GM12878 (cell line): ENCODE measurements at regions not wholly inside any gene's neighbourhood (a gene's known extent, or its start where the extent isn't known, plus 50 kb on each side); places are given as distances from the start of the nearest gene placed in this dataset.

ENCODE experiments used
- ATAC-seq: fragments of 200-7000 bp; cut with Tn5 transposase; 3 replicates; pipeline ENCODE4 v1.9.1; 2020; ENCODE audit warnings: mild to moderate bottlenecking, moderate library complexity
- BruUV-seq: library from RNA; stranded (reverse); fragments of 400-500 nt; replicated peaks from 2 replicates; lab custom pipeline; 2021; lab: Mats Ljungman, UMichigan
- CTCF ChIA-PET: fragments of 300-600 bp; sonication (Branson Sonifier 250); formaldehyde crosslinking; extraction: SDS; loops from one replicate; lab custom pipeline; 2021; ENCODE audit warnings: inconsistent platforms; lab: Yijun Ruan, JAX
- POLR2A ChIA-PET: fragments of 350-600 bp; formaldehyde crosslinking; extraction: SDS; loops from one replicate; lab custom pipeline; 2021; ENCODE audit warnings: inconsistent platforms; lab: Charles Lee
- RAD21 ChIA-PET: fragments of 300-600 bp; sonication (Branson Sonifier 250); formaldehyde crosslinking; loops from one replicate; lab custom pipeline; 2023; ENCODE audit warnings: antibody characterized with exemption; ENCODE audit not compliant: unreplicated experiment; lab: Charles Lee
- SMC1A ChIA-PET: fragments of 300-600 bp; sonication (Branson Sonifier 250); formaldehyde crosslinking; loops from one replicate; lab custom pipeline; 2023; ENCODE audit not compliant: unreplicated experiment, uncharacterized antibody; lab: Charles Lee
- DNase-seq: peaks from one replicate; pipeline ENCODE4 v3.0.0-alpha.2; 2011; ENCODE audit warnings: low read depth, low spot score
- FAIRE-seq: peaks from 3 replicates; lab custom pipeline; 2011; peaks lifted over from hg19 to GRCh38; lab: Jason Lieb, UNC
- H2AFZ ChIP-seq: 2 replicates; pipeline ENCODE4 v1.6.0; 2011; ENCODE audit warnings: low read depth, low read length, control low read depth; ENCODE audit not compliant: control insufficient read depth
- H3K27ac ChIP-seq: 2 replicates; pipeline ENCODE4 v1.5.1; 2011; ENCODE audit warnings: control low read depth; ENCODE audit not compliant: control insufficient read depth, insufficient read depth
- H3K27me3 ChIP-seq, 2 experiments: replicated peaks in 1 of 2; 2 replicates each; pipeline versions ENCODE4 v1.6.0 to v1.6.1; 2011; ENCODE audit warnings: low read length in 1 of 2; ENCODE audit not compliant: control insufficient read depth in 2 of 2, insufficient read depth in 2 of 2
- H3K36me3 ChIP-seq, 2 experiments: 2 replicates each; pipeline ENCODE4 v1.5.1; 2011; ENCODE audit warnings: low read length in 1 of 2; ENCODE audit not compliant: control insufficient read depth in 2 of 2, insufficient read depth in 2 of 2
- H3K4me1 ChIP-seq: 2 replicates; pipeline ENCODE4 v1.6.1; 2011; ENCODE audit warnings: mild to moderate bottlenecking, low read length, moderate library complexity, mixed read lengths; ENCODE audit not compliant: control insufficient read depth, insufficient read depth
- H3K4me2 ChIP-seq: 2 replicates; pipeline ENCODE4 v1.6.0; 2011; ENCODE audit warnings: control low read depth; ENCODE audit not compliant: control insufficient read depth, insufficient read depth
- H3K4me3 ChIP-seq: fragments of 200-600 bp; sonication (generic); 2 replicates; pipeline ENCODE4 v1.5.1; 2016
- H3K79me2 ChIP-seq: 2 replicates; pipeline ENCODE4 v1.6.0; 2011; ENCODE audit warnings: low read length; ENCODE audit not compliant: control insufficient read depth, insufficient read depth
- H3K9ac ChIP-seq: 2 replicates; pipeline ENCODE4 v1.8.0; 2011; ENCODE audit warnings: low read length, control low read depth, mixed read lengths; ENCODE audit not compliant: control insufficient read depth, insufficient read depth
- H3K9me3 ChIP-seq: replicated peaks from 3 replicates; pipeline ENCODE4 v1.5.1; 2011; ENCODE audit warnings: mild to moderate bottlenecking, low read length; ENCODE audit not compliant: control insufficient read depth, insufficient read depth
- H4K20me1 ChIP-seq: 2 replicates; pipeline ENCODE4 v1.6.0; 2011; ENCODE audit not compliant: control insufficient read depth, insufficient read depth
- BCL3 ChIP-seq: IDR thresholded peaks from 2 replicates; pipeline ENCODE4 v1.6.1; 2011; ENCODE audit warnings: borderline replicate concordance, low read depth, mild to moderate bottlenecking, moderate library complexity, low read length; ENCODE audit not compliant: insufficient read depth, poor library complexity, severe bottlenecking
- CBFB ChIP-seq: IDR thresholded peaks from 2 replicates; pipeline ENCODE4 v1.6.1; 2016; ENCODE audit warnings: antibody characterized with exemption, low read depth
- CHD4 ChIP-seq: fragments of 200-600 bp; sonication (generic); IDR thresholded peaks from 2 replicates; pipeline ENCODE4 v1.6.1; 2016; ENCODE audit warnings: mild to moderate bottlenecking
- E2F8 ChIP-seq: fragments of 450-650 bp; IDR thresholded peaks from 2 replicates; pipeline ENCODE4 v1.6.1; 2018; ENCODE audit warnings: mild to moderate bottlenecking, low read depth, moderate library complexity; ENCODE audit not compliant: partially characterized antibody
- EGR1 ChIP-seq, 2 experiments: IDR thresholded peaks; 1 replicate in 1 of 2; 2 replicates in 1 of 2; pipeline ENCODE4 v1.6.1; 2011 to 2012; ENCODE audit warnings: low read depth in 2 of 2, low read length in 2 of 2, borderline replicate concordance in 1 of 2, mild to moderate bottlenecking in 1 of 2, moderate library complexity in 1 of 2
- HDAC2 ChIP-seq: fragments of 200-600 bp; sonication (generic); IDR thresholded peaks from 2 replicates; pipeline ENCODE4 v1.6.1; 2017
- KDM1A ChIP-seq: fragments of 200-600 bp; sonication (generic); IDR thresholded peaks from 2 replicates; pipeline ENCODE4 v1.6.1; 2016; ENCODE audit warnings: borderline replicate concordance
- MYB ChIP-seq: fragments of 150-350 bp; IDR thresholded peaks from 2 replicates; pipeline ENCODE4 v1.6.1; 2014; ENCODE audit warnings: mild to moderate bottlenecking, low read depth, low read length, borderline replicate concordance
- POLR2A ChIP-seq: IDR thresholded peaks from 2 replicates; pipeline ENCODE4 v1.6.1; 2011; ENCODE audit warnings: low read depth, mild to moderate bottlenecking, low read length
- RAD21 ChIP-seq: IDR thresholded peaks from 2 replicates; pipeline ENCODE4 v1.6.1; 2011; ENCODE audit warnings: mild to moderate bottlenecking, low read depth, low read length, moderate library complexity; ENCODE audit not compliant: insufficient read depth
- SIX5 ChIP-seq: IDR thresholded peaks from 2 replicates; pipeline ENCODE4 v1.6.1; 2011; ENCODE audit warnings: mild to moderate bottlenecking, low read depth, low read length, moderate library complexity; ENCODE audit not compliant: severe bottlenecking
- SUZ12 ChIP-seq: fragments of 200-600 bp; sonication (generic); IDR thresholded peaks from one replicate; pipeline ENCODE4 v1.6.1; 2018; ENCODE audit warnings: antibody characterized with exemption, mild to moderate bottlenecking; ENCODE audit not compliant: unreplicated experiment
- TAF1 ChIP-seq: IDR thresholded peaks from 2 replicates; pipeline ENCODE4 v1.6.1; 2011; ENCODE audit warnings: mild to moderate bottlenecking, low read depth, low read length, borderline replicate concordance
- ZBTB11 ChIP-seq: fragments of 450-650 bp; formaldehyde crosslinking; IDR thresholded peaks from 2 replicates; pipeline ENCODE4 v1.5.0; 2022; ENCODE audit warnings: mild to moderate bottlenecking, missing genetic modification characterization
- WGBS: methylation state at CpG from one replicate; pipeline ENCODE4 v1.1.6; 2016; ENCODE audit warnings: low lambda C conversion rate; ENCODE audit not compliant: insufficient replicate concordance, insufficient coverage; ENCODE audit errors: missing lambda C conversion rate; 5-methylcytosine and 5-hydroxymethylcytosine counted together
- in situ Hi-C: fragments of 300-500 bp; cut with MboI; formaldehyde crosslinking; loops from 9 replicates; pipeline ENCODE4 v1.14.3; 2018; ENCODE audit warnings: mixed read lengths
- intact Hi-C: fragments of 100-400 bp; cut with micrococcal nuclease; formaldehyde crosslinking; loops from one replicate; pipeline ENCODE4 v1.14.2; 2022; ENCODE audit not compliant: unreplicated experiment

GRCh38 chr3:82495655-82496054 lies 734.2 kb upstream of the GBE1 start:
- Histone ChIP-seq H3K9me3 (no peaks in the 10 kb centered on the region), H2AFZ (no peak overlapping the region), H3K4me1 (no peaks in the 10 kb centered on the region), H3K36me3 (no peaks in the 10 kb centered on the region), H3K27ac (no peak overlapping the region), H3K4me3 (no peak overlapping the region), H3K79me2 (no peaks in the 10 kb centered on the region), H4K20me1 (no peaks in the 10 kb centered on the region), H3K4me2 (no peak overlapping the region), H3K27me3 (no peaks in the 10 kb centered on the region), H3K9ac (no peak overlapping the region)
- 2% methylated on average over 2 of the region's 2 CpGs for WGBS
- DNase-seq: no peak
- ATAC-seq: no peak
- no TSS peak for BruUV-seq
- SMC1A ChIA-PET: interaction anchor here (1.3 kb wide), 1 partner anchor 18 kb away, joined by 5 read pairs; no protein-coding TSS in a partner anchor
- intact Hi-C loops (loop anchor here (10.0 kb wide), 1 partner anchor 1029 kb away; no protein-coding TSS in a partner anchor), in situ Hi-C loops (no loop called here)
- CTCF ChIA-PET: interaction anchor here (1.2 kb wide), 1 partner anchor 490 kb away, joined by 3 read pairs; no protein-coding TSS in a partner anchor
- RAD21 ChIA-PET: no interaction called here
- no peak for FAIRE-seq
- POLR2A ChIA-PET: no interaction called here
- no peak for TF ChIP-seq CHD4
- TF ChIP-seq E2F8: no peak
- no peak for TF ChIP-seq BCL3
- TF ChIP-seq MYB: no peak
- TF ChIP-seq RAD21: no peak
- no peak for TF ChIP-seq SIX5
- TF ChIP-seq HDAC2: no peak
- TF ChIP-seq EGR1 (IDR thresholded peaks at IDR 0.05; ENCODE audit: borderline replicate concordance in 1 of 2, low read depth in 2 of 2, low read length in 2 of 2): no peak
- TF ChIP-seq POLR2A: no peak
- TF ChIP-seq TAF1: no peak
- no peak for TF ChIP-seq CBFB
- TF ChIP-seq SUZ12: no peak
- no peak for TF ChIP-seq ZBTB11 (CRISPR knock-in tag)
- no peak for TF ChIP-seq KDM1A
